ENCODE measurements at regions not wholly inside any gene's neighbourhood (a gene's known extent, or its start where the extent isn't known, plus 50 kb on each side); places are given as distances from the start of the nearest gene placed in this dataset.
A peak's percentile ranks its signal among the peaks of the same experiment; 100 is the strongest.

GRCh38 chr11:115710426-115710825, 206.2 kb upstream of the CADM1 start:
- no peak for DNase-seq (ENCODE audit: low spot score)

- DNase-seq (ENCODE audit: low spot score), result no peak
These were observed 205.1 kb upstream of the CADM1 start for GRCh38 chr11:115709297-115709696.

- no peak for DNase-seq (ENCODE audit: low spot score)
These were observed 203.1 kb upstream of the CADM1 start for GRCh38 chr11:115707180-115707905.

GRCh38 chr11:115706626-115707135, 202.5 kb upstream of the CADM1 start:
- no peak for DNase-seq (ENCODE audit: low spot score)

GRCh38 chr11:115705200-115705599, 201.0 kb upstream of the CADM1 start:
- DNase-seq (ENCODE audit: low spot score), result no peak

- DNase-seq (ENCODE audit: low spot score), result no peak
These were observed 197.0 kb upstream of the CADM1 start for GRCh38 chr11:115700981-115701875.

GRCh38 chr11:115700496-115700895, 196.3 kb upstream of the CADM1 start:
- DNase-seq (ENCODE audit: low spot score), result no peak

- DNase-seq (ENCODE audit: low spot score), result no peak
These were observed 195.5 kb upstream of the CADM1 start for GRCh38 chr11:115699733-115700132.

GRCh38 chr11:115699326-115699725, 195.1 kb upstream of the CADM1 start:
- DNase-seq (ENCODE audit: low spot score), result no peak

GRCh38 chr11:115698243-115698642, 194.0 kb upstream of the CADM1 start:
- DNase-seq (ENCODE audit: low spot score), result no peak

- no peak for DNase-seq (ENCODE audit: low spot score)
These were observed 192.3 kb upstream of the CADM1 start for GRCh38 chr11:115696563-115696962.

- no peak for DNase-seq (ENCODE audit: low spot score)
These were observed 191.6 kb upstream of the CADM1 start for GRCh38 chr11:115695677-115696364.

- DNase-seq (ENCODE audit: low spot score), result no peak
These were observed 188.8 kb upstream of the CADM1 start for GRCh38 chr11:115693002-115693401.

- DNase-seq (ENCODE audit: low spot score), result no peak
These were observed 186.8 kb upstream of the CADM1 start for GRCh38 chr11:115691030-115691429.

- DNase-seq (ENCODE audit: low spot score), result no peak
These were observed 183.7 kb upstream of the CADM1 start for GRCh38 chr11:115687934-115688333.

- DNase-seq (ENCODE audit: low spot score), result no peak
These were observed 180.5 kb upstream of the CADM1 start for GRCh38 chr11:115684699-115685098.

GRCh38 chr11:115684135-115684534, 179.9 kb upstream of the CADM1 start:
- no peak for DNase-seq (ENCODE audit: low spot score)

GRCh38 chr11:115682888-115683287, 178.7 kb upstream of the CADM1 start:
- no peak for DNase-seq (ENCODE audit: low spot score)

- DNase-seq (ENCODE audit: low spot score), result no peak
These were observed 177.9 kb upstream of the CADM1 start for GRCh38 chr11:115682101-115682500.

GRCh38 chr11:115679945-115680344, 175.7 kb upstream of the CADM1 start:
- no peak for DNase-seq (ENCODE audit: low spot score)

- DNase-seq (ENCODE audit: low spot score), result peak; percentile 75
These were observed 174.7 kb upstream of the CADM1 start for GRCh38 chr11:115678942-115679341.

GRCh38 chr11:115677190-115677589, 173.0 kb upstream of the CADM1 start:
- no peak for DNase-seq (ENCODE audit: low spot score)

Data from HT-29 (cell line).